ENCODE measurements at regions not wholly inside any gene's neighbourhood (a gene's known extent, or its start where the extent isn't known, plus 50 kb on each side); places are given as distances from the start of the nearest gene placed in this dataset.

GRCh38 chr4:186936496-186937375 is 213.1 kb upstream of the FAT1 start:
- H3K4me3 Mint-ChIP-seq: no peak overlapping the region
- no peaks in the 10 kb centered on the region for H3K4me1 Mint-ChIP-seq (ENCODE audit: low read depth)
- H3K9me3 Mint-ChIP-seq: peaks cover 11% of the 10 kb centered on the region
- H3K27me3 Mint-ChIP-seq: no peaks in the 10 kb centered on the region
- no peak overlapping the region for H3K27ac Mint-ChIP-seq
- no peaks in the 10 kb centered on the region for H3K36me3 Mint-ChIP-seq (ENCODE audit: low read depth)

GRCh38 chr4:186939226-186939625 is 215.6 kb upstream of the FAT1 start:
- no peaks in the 10 kb centered on the region for H3K36me3 Mint-ChIP-seq (ENCODE audit: low read depth)
- no peak overlapping the region for H3K27ac Mint-ChIP-seq
- H3K27me3 Mint-ChIP-seq: no peaks in the 10 kb centered on the region
- H3K4me1 Mint-ChIP-seq (ENCODE audit: low read depth): no peaks in the 10 kb centered on the region
- peaks cover 14% of the 10 kb centered on the region for H3K9me3 Mint-ChIP-seq
- H3K4me3 Mint-ChIP-seq: no peak overlapping the region

GRCh38 chr4:186939766-186940165 is 216.1 kb upstream of the FAT1 start:
- Mint-ChIP-seq H3K4me1 (ENCODE audit: low read depth) (no peaks in the 10 kb centered on the region), H3K27me3 (no peaks in the 10 kb centered on the region), H3K9me3 (peaks cover 14% of the 10 kb centered on the region), H3K36me3 (ENCODE audit: low read depth) (no peaks in the 10 kb centered on the region), H3K4me3 (no peak overlapping the region), H3K27ac (no peak overlapping the region)

GRCh38 chr4:186940476-186940875 is 216.8 kb upstream of the FAT1 start:
- H3K4me1 Mint-ChIP-seq (ENCODE audit: low read depth): no peaks in the 10 kb centered on the region
- H3K9me3 Mint-ChIP-seq: peaks cover 14% of the 10 kb centered on the region
- no peaks in the 10 kb centered on the region for H3K27me3 Mint-ChIP-seq
- no peak overlapping the region for H3K27ac Mint-ChIP-seq
- no peaks in the 10 kb centered on the region for H3K36me3 Mint-ChIP-seq (ENCODE audit: low read depth)
- H3K4me3 Mint-ChIP-seq: no peak overlapping the region

GRCh38 chr4:186942758-186943377 is 219.2 kb upstream of the FAT1 start:
- Mint-ChIP-seq H3K4me3 (no peak overlapping the region), H3K36me3 (ENCODE audit: low read depth) (no peaks in the 10 kb centered on the region), H3K9me3 (peaks cover 7% of the 10 kb centered on the region), H3K27me3 (no peaks in the 10 kb centered on the region), H3K4me1 (ENCODE audit: low read depth) (no peaks in the 10 kb centered on the region), H3K27ac (no peak overlapping the region)

GRCh38 chr4:186943411-186943810 is 219.8 kb upstream of the FAT1 start:
- H3K27me3 Mint-ChIP-seq: no peaks in the 10 kb centered on the region
- no peak overlapping the region for H3K27ac Mint-ChIP-seq
- no peak overlapping the region for H3K4me3 Mint-ChIP-seq
- H3K36me3 Mint-ChIP-seq (ENCODE audit: low read depth): no peaks in the 10 kb centered on the region
- H3K9me3 Mint-ChIP-seq: peaks cover 3% of the 10 kb centered on the region
- H3K4me1 Mint-ChIP-seq (ENCODE audit: low read depth): no peaks in the 10 kb centered on the region

GRCh38 chr4:186946136-186946535 is 222.5 kb upstream of the FAT1 start:
- no peak overlapping the region for H3K4me3 Mint-ChIP-seq
- no peaks in the 10 kb centered on the region for H3K36me3 Mint-ChIP-seq (ENCODE audit: low read depth)
- H3K9me3 Mint-ChIP-seq: peaks cover 7% of the 10 kb centered on the region
- H3K27ac Mint-ChIP-seq: no peak overlapping the region
- H3K27me3 Mint-ChIP-seq: no peaks in the 10 kb centered on the region
- H3K4me1 Mint-ChIP-seq (ENCODE audit: low read depth): no peaks in the 10 kb centered on the region

- Mint-ChIP-seq H3K27me3 (no peaks in the 10 kb centered on the region), H3K27ac (no peak overlapping the region), H3K9me3 (peaks cover 7% of the 10 kb centered on the region), H3K4me3 (no peak overlapping the region), H3K36me3 (ENCODE audit: low read depth) (no peaks in the 10 kb centered on the region), H3K4me1 (ENCODE audit: low read depth) (no peaks in the 10 kb centered on the region)
These were observed 223.1 kb upstream of the FAT1 start for GRCh38 chr4:186946682-186947294.

- Mint-ChIP-seq H3K27ac (no peak overlapping the region), H3K4me1 (ENCODE audit: low read depth) (no peaks in the 10 kb centered on the region), H3K27me3 (no peaks in the 10 kb centered on the region), H3K4me3 (no peak overlapping the region), H3K9me3 (peaks cover 11% of the 10 kb centered on the region), H3K36me3 (ENCODE audit: low read depth) (no peaks in the 10 kb centered on the region)
These were observed 224.9 kb upstream of the FAT1 start for GRCh38 chr4:186948361-186949242.

- Mint-ChIP-seq H3K27ac (no peak overlapping the region), H3K4me3 (no peak overlapping the region), H3K27me3 (no peaks in the 10 kb centered on the region), H3K4me1 (ENCODE audit: low read depth) (no peaks in the 10 kb centered on the region), H3K36me3 (ENCODE audit: low read depth) (no peaks in the 10 kb centered on the region), H3K9me3 (peaks cover 10% of the 10 kb centered on the region)
These were observed 226.2 kb upstream of the FAT1 start for GRCh38 chr4:186949847-186950246.

GRCh38 chr4:186952709-186953108 is 229.1 kb upstream of the FAT1 start:
- Mint-ChIP-seq H3K4me3 (no peak overlapping the region), H3K27ac (no peak overlapping the region), H3K27me3 (no peaks in the 10 kb centered on the region), H3K4me1 (ENCODE audit: low read depth) (no peaks in the 10 kb centered on the region), H3K9me3 (peaks cover 10% of the 10 kb centered on the region), H3K36me3 (ENCODE audit: low read depth) (no peaks in the 10 kb centered on the region)

GRCh38 chr4:186953599-186954260 is 230.1 kb upstream of the FAT1 start:
- no peak overlapping the region for H3K4me3 Mint-ChIP-seq

GRCh38 chr4:186954509-186954908 is 230.9 kb upstream of the FAT1 start:
- no peak overlapping the region for H3K4me3 Mint-ChIP-seq
- H3K27me3 Mint-ChIP-seq: no peaks in the 10 kb centered on the region
- no peak overlapping the region for H3K27ac Mint-ChIP-seq
- H3K36me3 Mint-ChIP-seq (ENCODE audit: low read depth): no peaks in the 10 kb centered on the region
- H3K9me3 Mint-ChIP-seq: peaks cover 10% of the 10 kb centered on the region
- H3K4me1 Mint-ChIP-seq (ENCODE audit: low read depth): no peaks in the 10 kb centered on the region

More at GRCh38 chr4:186953599-186954260, 230.1 kb upstream of the FAT1 start:
- Mint-ChIP-seq H3K4me1 (ENCODE audit: low read depth) (no peaks in the 10 kb centered on the region), H3K27ac (no peak overlapping the region), H3K27me3 (no peaks in the 10 kb centered on the region), H3K36me3 (ENCODE audit: low read depth) (no peaks in the 10 kb centered on the region), H3K9me3 (peaks cover 10% of the 10 kb centered on the region)

GRCh38 chr4:186954956-186955355 is 231.3 kb upstream of the FAT1 start:
- H3K36me3 Mint-ChIP-seq (ENCODE audit: low read depth): no peaks in the 10 kb centered on the region

More at GRCh38 chr4:186954956-186955355, 231.3 kb upstream of the FAT1 start:
- H3K27ac Mint-ChIP-seq: no peak overlapping the region
- no peak overlapping the region for H3K4me3 Mint-ChIP-seq
- H3K9me3 Mint-ChIP-seq: peaks cover 10% of the 10 kb centered on the region
- no peaks in the 10 kb centered on the region for H3K27me3 Mint-ChIP-seq
- H3K4me1 Mint-ChIP-seq (ENCODE audit: low read depth): no peaks in the 10 kb centered on the region

All from stimulated activated naive CD8-positive, alpha-beta T cell treated with anti-CD3 and anti-CD28 coated beads, Interleukin-15, Interleukin-2, amounts not matched to agents 100 ng/mL and 50 ng/mL, for 24 hours (primary cell).